K562 (cell line): ENCODE measurements at regions not wholly inside any gene's neighbourhood (a gene's known extent, or its start where the extent isn't known, plus 50 kb on each side); places are given as distances from the start of the nearest gene placed in this dataset.

Experiments
- ATAC-seq: fragments of 200-7000 bp; cut with Tn5 transposase; 3 replicates; pipeline ENCODE4 v1.9.1; 2020; ENCODE audit warnings: moderate library complexity
- BruUV-seq: library from RNA; stranded (reverse); fragments of 400-500 nt; replicated peaks from 2 replicates; lab custom pipeline; 2021; lab: Mats Ljungman, UMichigan
- CTCF ChIA-PET: fragments of 300-600 bp; formaldehyde crosslinking; extraction: SDS; loops from one replicate; lab custom pipeline; 2021; ENCODE audit warnings: low intra/inter-chr PET ratio; lab: Yijun Ruan, JAX
- POLR2A ChIA-PET: fragments of 300-600, 350-650 bp; sonication (Branson Sonifier 250); formaldehyde crosslinking; extraction: SDS; loops from one replicate; lab custom pipeline; 2021; ENCODE audit warnings: antibody characterized with exemption, inconsistent platforms; lab: Yijun Ruan, JAX
- DNase-seq, 4 experiments: peaks; one replicate each; pipeline versions ENCODE4 v3.0.0 to v3.0.0-alpha.2; 2011 to 2018; ENCODE audit warnings: low spot score in 3 of 4, mixed read lengths in 3 of 4; ENCODE audit errors: extremely low read depth in 1 of 4
- FAIRE-seq: peaks from 2 replicates; lab custom pipeline; 2011; peaks lifted over from hg19 to GRCh38; lab: Jason Lieb, UNC
- H2AFZ ChIP-seq: 2 replicates; pipeline ENCODE4 v1.6.0; 2011; ENCODE audit warnings: low read depth, low read length, control low read depth, inconsistent platforms
- H3K27ac ChIP-seq: fragments of 200-600 bp; 3 replicates; pipeline ENCODE4 v1.8.0; 2011; ENCODE audit warnings: low read depth, mild to moderate bottlenecking, control low read depth, inconsistent platforms, low read length, moderate library complexity, mixed read lengths; ENCODE audit errors: extremely low read depth
- H3K27me3 ChIP-seq, 2 experiments: fragments of 300-600 bp in 1 of 2; 2 replicates in 1 of 2; 3 replicates in 1 of 2; pipeline versions ENCODE4 v1.6.0 to v1.8.0; 2011; ENCODE audit warnings: inconsistent platforms in 2 of 2, low read length in 2 of 2, mild to moderate bottlenecking in 1 of 2, mixed read lengths in 1 of 2, moderate library complexity in 1 of 2; ENCODE audit not compliant: control insufficient read depth in 2 of 2, insufficient read depth in 2 of 2
- H3K36me3 ChIP-seq: fragments of 300-600 bp; 3 replicates; pipeline ENCODE4 v1.8.0; 2011; ENCODE audit warnings: mild to moderate bottlenecking, low read length, inconsistent platforms; ENCODE audit not compliant: control insufficient read depth, insufficient read depth
- H3K4me1 ChIP-seq, 2 experiments: fragments of 200-600 bp in 1 of 2; replicated peaks in 1 of 2; 2 replicates in 1 of 2; 3 replicates in 1 of 2; pipeline versions ENCODE4 v1.5.1 to v1.8.0; 2011; ENCODE audit warnings: inconsistent platforms in 2 of 2, low read length in 2 of 2, mild to moderate bottlenecking in 1 of 2, mixed read lengths in 1 of 2, moderate library complexity in 1 of 2; ENCODE audit not compliant: control insufficient read depth in 2 of 2, insufficient read depth in 2 of 2
- H3K4me2 ChIP-seq: 2 replicates; pipeline ENCODE4 v1.6.1; 2011; ENCODE audit warnings: low read length, control low read depth, inconsistent platforms, mixed read lengths; ENCODE audit not compliant: insufficient read depth
- H3K4me3 ChIP-seq: fragments of 200-600 bp; sonication (generic), shearing (Covaris generic); 2 replicates; pipeline ENCODE4 v1.5.1; 2016; ENCODE audit warnings: control low read depth, inconsistent platforms
- H3K79me2 ChIP-seq: fragments of 200-600 bp; 3 replicates; pipeline ENCODE4 v1.8.0; 2011; ENCODE audit warnings: low read length, inconsistent platforms; ENCODE audit not compliant: control insufficient read depth, insufficient read depth
- H3K9ac ChIP-seq, 2 experiments: 2 replicates each; pipeline versions ENCODE4 v1.6.0 to v1.6.1; 2011; ENCODE audit warnings: low read depth in 2 of 2, low read length in 2 of 2, control low read depth in 1 of 2, inconsistent platforms in 1 of 2, mild to moderate bottlenecking in 1 of 2, mixed read lengths in 1 of 2; ENCODE audit not compliant: insufficient read depth in 1 of 2
- H3K9me1 ChIP-seq: one replicate; pipeline ENCODE4 v1.6.0; 2011; ENCODE audit warnings: inconsistent platforms, mild to moderate bottlenecking, low read length, moderate library complexity; ENCODE audit not compliant: control insufficient read depth, insufficient read depth
- H3K9me3 ChIP-seq: replicated peaks from 2 replicates; pipeline ENCODE4 v1.5.1; 2011; ENCODE audit warnings: low read depth, low read length, inconsistent platforms; ENCODE audit not compliant: control insufficient read depth, insufficient read depth
- H4K20me1 ChIP-seq: replicated peaks from 2 replicates; pipeline ENCODE4 v1.6.1; 2011; ENCODE audit warnings: low read length, inconsistent platforms, mixed read lengths; ENCODE audit not compliant: control insufficient read depth, insufficient read depth
- E2F1 ChIP-seq: sonication (generic); formaldehyde crosslinking; IDR thresholded peaks from 2 replicates; pipeline ENCODE4 v1.8.1; 2023; ENCODE audit warnings: mild to moderate bottlenecking, missing genetic modification reagents, moderate library complexity
- ETV5 ChIP-seq: sonication (generic); formaldehyde crosslinking; IDR thresholded peaks from 2 replicates; pipeline ENCODE4 v1.4.0; 2020; ENCODE audit warnings: low read depth, mild to moderate bottlenecking, missing genetic modification reagents
- GATAD2A ChIP-seq: fragments of 450-650 bp; IDR thresholded peaks from 2 replicates; pipeline ENCODE4 v1.6.1; 2017
- MAFK ChIP-seq: IDR thresholded peaks from 2 replicates; pipeline ENCODE4 v1.6.1; 2011; ENCODE audit warnings: low read length, improper control_type of control experiment
- NUFIP1 ChIP-seq: fragments of 450-650 bp; IDR thresholded peaks from 2 replicates; pipeline ENCODE4 v1.6.1; 2018; ENCODE audit not compliant: partially characterized antibody
- TOE1 ChIP-seq, 2 experiments: fragments of 450-650 bp in 1 of 2; sonication (generic) in 1 of 2; formaldehyde crosslinking in 1 of 2; IDR thresholded peaks; 2 replicates each; pipeline versions ENCODE4 v1.7.1 to v1.8.0; 2016 to 2022; ENCODE audit warnings: borderline replicate concordance in 2 of 2, mild to moderate bottlenecking in 2 of 2, antibody characterized with exemption in 1 of 2, inconsistent platforms in 1 of 2, low read depth in 1 of 2, missing genetic modification reagents in 1 of 2, moderate library complexity in 1 of 2
- YBX1 ChIP-seq: fragments of 450-650 bp; IDR thresholded peaks from 2 replicates; pipeline ENCODE4 v1.7.1; 2016; ENCODE audit warnings: mild to moderate bottlenecking
- WGBS: fragments of 100-300 bp; shearing (Covaris generic); methylation state at CpG from one replicate; pipeline ENCODE4 v1.1.6; 2016; ENCODE audit warnings: low coverage, mixed read lengths; ENCODE audit not compliant: insufficient coverage; ENCODE audit errors: missing lambda C conversion rate; 5-methylcytosine and 5-hydroxymethylcytosine counted together
- in situ Hi-C: fragments of 300-500 bp; cut with MboI; formaldehyde crosslinking; loops from 4 replicates; pipeline ENCODE4 v1.15.0; 2018; ENCODE audit warnings: inconsistent platforms, mixed read lengths
- intact Hi-C: fragments of 100-400 bp; cut with micrococcal nuclease; formaldehyde crosslinking; loops from 2 replicates; pipeline ENCODE4 v1.14.2; 2022

DNA sequence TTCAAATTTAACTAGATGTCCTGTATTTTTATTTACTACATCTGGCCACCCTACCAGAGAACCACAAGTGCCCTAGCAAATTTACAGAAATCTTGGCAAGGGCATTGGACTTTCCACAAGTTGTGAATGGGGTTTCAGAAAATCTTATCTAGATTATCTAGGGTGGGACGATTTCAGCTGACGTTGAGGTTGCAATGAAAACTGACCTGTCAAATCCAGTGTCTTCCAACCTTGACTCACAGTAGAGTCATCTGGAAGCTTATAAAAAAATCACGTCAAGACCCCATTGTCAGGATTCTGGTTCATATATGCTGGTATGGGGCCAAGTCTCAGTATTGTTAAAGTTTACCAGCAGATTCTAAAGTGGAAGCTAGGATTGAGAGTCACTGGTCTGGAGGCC lies 109.6 kb upstream of the ACTBL2 start:
- TF ChIP-seq NUFIP1, result no peak
- no peak for TF ChIP-seq TOE1 (IDR thresholded peaks at IDR 0.05; ENCODE audit: borderline replicate concordance)
- TF ChIP-seq TOE1 (CRISPR knock-in tag; IDR thresholded peaks at IDR 0.05; ENCODE audit: borderline replicate concordance, low read depth), result no peak
- no peak for TF ChIP-seq ETV5 (CRISPR knock-in tag)
- no peak for TF ChIP-seq GATAD2A
- no peak for TF ChIP-seq MAFK
- no peak for TF ChIP-seq YBX1
- no peak for TF ChIP-seq E2F1 (CRISPR knock-in tag)
- in situ Hi-C loops (no loop called here), intact Hi-C loops (no loop called here)
- POLR2A ChIA-PET, result interaction anchor here (1.0 to 1.3 kb wide), 2 partner anchors 10 to 14 kb away, joined by 4 read pairs; no protein-coding TSS in a partner anchor
- WGBS, result 0% methylated on average over 3 of the region's 3 CpGs
- no peak overlapping the region for H3K9ac ChIP-seq
- no peaks in the 10 kb centered on the region for H3K36me3 ChIP-seq
- H3K27me3 ChIP-seq, result peaks cover 0 to 2% of the 10 kb centered on the region in 2 experiments; a peak in 2 of 5 replicates
- no peak overlapping the region for H3K4me3 ChIP-seq
- no peaks in the 10 kb centered on the region for H3K79me2 ChIP-seq
- ATAC-seq, result no peak
- no TSS peak for BruUV-seq
- no peak overlapping the region for H3K27ac ChIP-seq
- CTCF ChIA-PET, result no interaction called here
- no peaks in the 10 kb centered on the region for H3K9me1 ChIP-seq
- H4K20me1 ChIP-seq, result no peaks in the 10 kb centered on the region
- H2AFZ ChIP-seq, result no peak overlapping the region
- no peak for FAIRE-seq
- no peak for DNase-seq
- no peaks in the 10 kb centered on the region for H3K4me1 ChIP-seq
- H3K9me3 ChIP-seq, result no peaks in the 10 kb centered on the region
- H3K4me2 ChIP-seq, result no peak overlapping the region
